ENCODE measurements at regions not wholly inside any gene's neighbourhood (a gene's known extent, or its start where the extent isn't known, plus 50 kb on each side); places are given as distances from the start of the nearest gene placed in this dataset.

DNA sequence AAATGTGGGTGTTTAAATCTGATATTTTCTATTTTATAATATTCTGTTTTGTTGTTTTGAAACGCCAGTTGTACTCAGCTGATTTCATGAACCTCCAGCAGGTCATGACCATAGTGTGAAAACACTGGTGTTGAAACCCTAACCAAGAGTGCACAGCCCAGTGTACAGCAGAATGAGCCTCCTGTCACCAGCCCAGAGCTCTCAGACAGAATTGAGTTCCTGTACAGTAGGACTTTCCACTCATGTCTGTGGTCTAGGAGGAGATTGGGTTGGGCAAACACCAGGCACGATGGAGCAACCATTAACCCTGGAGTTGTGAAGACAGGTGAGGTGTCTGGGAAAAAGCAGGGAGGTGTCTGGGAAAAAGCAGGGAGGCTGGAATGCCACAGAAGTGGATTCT lies 908.8 kb downstream of the VRK1 start:
- no peak for TF ChIP-seq FOXJ3 (CRISPR knock-in tag; IDR thresholded peaks at IDR 0.05)
- TF ChIP-seq, protein P1, sequence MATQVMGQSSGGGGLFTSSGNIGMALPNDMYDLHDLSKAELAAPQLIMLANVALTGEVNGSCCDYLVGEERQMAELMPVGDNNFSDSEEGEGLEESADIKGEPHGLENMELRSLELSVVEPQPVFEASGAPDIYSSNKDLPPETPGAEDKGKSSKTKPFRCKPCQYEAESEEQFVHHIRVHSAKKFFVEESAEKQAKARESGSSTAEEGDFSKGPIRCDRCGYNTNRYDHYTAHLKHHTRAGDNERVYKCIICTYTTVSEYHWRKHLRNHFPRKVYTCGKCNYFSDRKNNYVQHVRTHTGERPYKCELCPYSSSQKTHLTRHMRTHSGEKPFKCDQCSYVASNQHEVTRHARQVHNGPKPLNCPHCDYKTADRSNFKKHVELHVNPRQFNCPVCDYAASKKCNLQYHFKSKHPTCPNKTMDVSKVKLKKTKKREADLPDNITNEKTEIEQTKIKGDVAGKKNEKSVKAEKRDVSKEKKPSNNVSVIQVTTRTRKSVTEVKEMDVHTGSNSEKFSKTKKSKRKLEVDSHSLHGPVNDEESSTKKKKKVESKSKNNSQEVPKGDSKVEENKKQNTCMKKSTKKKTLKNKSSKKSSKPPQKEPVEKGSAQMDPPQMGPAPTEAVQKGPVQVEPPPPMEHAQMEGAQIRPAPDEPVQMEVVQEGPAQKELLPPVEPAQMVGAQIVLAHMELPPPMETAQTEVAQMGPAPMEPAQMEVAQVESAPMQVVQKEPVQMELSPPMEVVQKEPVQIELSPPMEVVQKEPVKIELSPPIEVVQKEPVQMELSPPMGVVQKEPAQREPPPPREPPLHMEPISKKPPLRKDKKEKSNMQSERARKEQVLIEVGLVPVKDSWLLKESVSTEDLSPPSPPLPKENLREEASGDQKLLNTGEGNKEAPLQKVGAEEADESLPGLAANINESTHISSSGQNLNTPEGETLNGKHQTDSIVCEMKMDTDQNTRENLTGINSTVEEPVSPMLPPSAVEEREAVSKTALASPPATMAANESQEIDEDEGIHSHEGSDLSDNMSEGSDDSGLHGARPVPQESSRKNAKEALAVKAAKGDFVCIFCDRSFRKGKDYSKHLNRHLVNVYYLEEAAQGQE (IDR thresholded peaks at IDR 0.05; ENCODE audit: low read depth, low read length) = no peak
- TF ChIP-seq, protein P2, sequence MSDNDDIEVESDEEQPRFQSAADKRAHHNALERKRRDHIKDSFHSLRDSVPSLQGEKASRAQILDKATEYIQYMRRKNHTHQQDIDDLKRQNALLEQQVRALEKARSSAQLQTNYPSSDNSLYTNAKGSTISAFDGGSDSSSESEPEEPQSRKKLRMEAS (IDR thresholded peaks at IDR 0.05; ENCODE audit: low read depth) = no peak
- TF ChIP-seq, protein P3, sequence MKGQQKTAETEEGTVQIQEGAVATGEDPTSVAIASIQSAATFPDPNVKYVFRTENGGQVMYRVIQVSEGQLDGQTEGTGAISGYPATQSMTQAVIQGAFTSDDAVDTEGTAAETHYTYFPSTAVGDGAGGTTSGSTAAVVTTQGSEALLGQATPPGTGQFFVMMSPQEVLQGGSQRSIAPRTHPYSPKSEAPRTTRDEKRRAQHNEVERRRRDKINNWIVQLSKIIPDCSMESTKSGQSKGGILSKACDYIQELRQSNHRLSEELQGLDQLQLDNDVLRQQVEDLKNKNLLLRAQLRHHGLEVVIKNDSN (IDR thresholded peaks at IDR 0.05; ENCODE audit: borderline replicate concordance, low read depth) = no peak

Measured in SK-N-SH (cell line).